GM12878 (cell line): ENCODE measurements at regions not wholly inside any gene's neighbourhood (a gene's known extent, or its start where the extent isn't known, plus 50 kb on each side); places are given as distances from the start of the nearest gene placed in this dataset.

ENCODE experiments used
- ATAC-seq: fragments of 200-7000 bp; cut with Tn5 transposase; 3 replicates; pipeline ENCODE4 v1.9.1; 2020; ENCODE audit warnings: mild to moderate bottlenecking, moderate library complexity
- BruUV-seq: library from RNA; stranded (reverse); fragments of 400-500 nt; replicated peaks from 2 replicates; lab custom pipeline; 2021; lab: Mats Ljungman, UMichigan
- CTCF ChIA-PET: fragments of 300-600 bp; sonication (Branson Sonifier 250); formaldehyde crosslinking; extraction: SDS; loops from one replicate; lab custom pipeline; 2021; ENCODE audit warnings: inconsistent platforms; lab: Yijun Ruan, JAX
- POLR2A ChIA-PET: fragments of 350-600 bp; formaldehyde crosslinking; extraction: SDS; loops from one replicate; lab custom pipeline; 2021; ENCODE audit warnings: inconsistent platforms; lab: Charles Lee
- RAD21 ChIA-PET: fragments of 300-600 bp; sonication (Branson Sonifier 250); formaldehyde crosslinking; loops from one replicate; lab custom pipeline; 2023; ENCODE audit warnings: antibody characterized with exemption; ENCODE audit not compliant: unreplicated experiment; lab: Charles Lee
- SMC1A ChIA-PET: fragments of 300-600 bp; sonication (Branson Sonifier 250); formaldehyde crosslinking; loops from one replicate; lab custom pipeline; 2023; ENCODE audit not compliant: unreplicated experiment, uncharacterized antibody; lab: Charles Lee
- DNase-seq: peaks from one replicate; pipeline ENCODE4 v3.0.0-alpha.2; 2011; ENCODE audit warnings: low read depth, low spot score
- FAIRE-seq: peaks from 3 replicates; lab custom pipeline; 2011; peaks lifted over from hg19 to GRCh38; lab: Jason Lieb, UNC
- H2AFZ ChIP-seq: 2 replicates; pipeline ENCODE4 v1.6.0; 2011; ENCODE audit warnings: low read depth, low read length, control low read depth; ENCODE audit not compliant: control insufficient read depth
- H3K27ac ChIP-seq: 2 replicates; pipeline ENCODE4 v1.5.1; 2011; ENCODE audit warnings: control low read depth; ENCODE audit not compliant: control insufficient read depth, insufficient read depth
- H3K27me3 ChIP-seq, 2 experiments: replicated peaks in 1 of 2; 2 replicates each; pipeline versions ENCODE4 v1.6.0 to v1.6.1; 2011; ENCODE audit warnings: low read length in 1 of 2; ENCODE audit not compliant: control insufficient read depth in 2 of 2, insufficient read depth in 2 of 2
- H3K36me3 ChIP-seq, 2 experiments: 2 replicates each; pipeline ENCODE4 v1.5.1; 2011; ENCODE audit warnings: low read length in 1 of 2; ENCODE audit not compliant: control insufficient read depth in 2 of 2, insufficient read depth in 2 of 2
- H3K4me1 ChIP-seq: 2 replicates; pipeline ENCODE4 v1.6.1; 2011; ENCODE audit warnings: mild to moderate bottlenecking, low read length, moderate library complexity, mixed read lengths; ENCODE audit not compliant: control insufficient read depth, insufficient read depth
- H3K4me2 ChIP-seq: 2 replicates; pipeline ENCODE4 v1.6.0; 2011; ENCODE audit warnings: control low read depth; ENCODE audit not compliant: control insufficient read depth, insufficient read depth
- H3K4me3 ChIP-seq: fragments of 200-600 bp; sonication (generic); 2 replicates; pipeline ENCODE4 v1.5.1; 2016
- H3K79me2 ChIP-seq: 2 replicates; pipeline ENCODE4 v1.6.0; 2011; ENCODE audit warnings: low read length; ENCODE audit not compliant: control insufficient read depth, insufficient read depth
- H3K9ac ChIP-seq: 2 replicates; pipeline ENCODE4 v1.8.0; 2011; ENCODE audit warnings: low read length, control low read depth, mixed read lengths; ENCODE audit not compliant: control insufficient read depth, insufficient read depth
- H3K9me3 ChIP-seq: replicated peaks from 3 replicates; pipeline ENCODE4 v1.5.1; 2011; ENCODE audit warnings: mild to moderate bottlenecking, low read length; ENCODE audit not compliant: control insufficient read depth, insufficient read depth
- H4K20me1 ChIP-seq: 2 replicates; pipeline ENCODE4 v1.6.0; 2011; ENCODE audit not compliant: control insufficient read depth, insufficient read depth
- BCL11A ChIP-seq: IDR thresholded peaks from 2 replicates; pipeline ENCODE4 v1.6.1; 2011; ENCODE audit warnings: low read depth, low read length
- HDAC6 ChIP-seq: fragments of 200-600 bp; sonication (generic); IDR thresholded peaks from one replicate; pipeline ENCODE4 v1.8.0; 2017; ENCODE audit warnings: antibody characterized with exemption; ENCODE audit not compliant: unreplicated experiment
- KAT2A ChIP-seq: conservative IDR thresholded peaks from 2 replicates; pipeline ENCODE4 v1.6.1; 2011; ENCODE audit warnings: low read depth, low read length; ENCODE audit not compliant: control insufficient read depth
- KLF5 ChIP-seq: fragments of 450-650 bp; IDR thresholded peaks from 2 replicates; pipeline ENCODE4 v1.6.1; 2014; ENCODE audit warnings: mild to moderate bottlenecking; ENCODE audit not compliant: partially characterized antibody
- MEF2B ChIP-seq: fragments of 450-650 bp; IDR thresholded peaks from 2 replicates; pipeline ENCODE4 v1.6.1; 2018; ENCODE audit warnings: mild to moderate bottlenecking, moderate library complexity; ENCODE audit not compliant: partially characterized antibody, poor library complexity, severe bottlenecking
- MYC ChIP-seq: IDR thresholded peaks from 2 replicates; pipeline ENCODE4 v1.6.1; 2011; ENCODE audit warnings: mild to moderate bottlenecking, low read length, moderate library complexity, inconsistent platforms; ENCODE audit not compliant: insufficient read depth, insufficient replicate concordance, insufficient read length, severe bottlenecking
- NR2C2 ChIP-seq: IDR thresholded peaks from 2 replicates; pipeline ENCODE4 v1.6.1; 2011; ENCODE audit warnings: borderline replicate concordance, low read depth; ENCODE audit not compliant: control insufficient read depth, insufficient read length
- NR2F1 ChIP-seq: fragments of 450-650 bp; conservative IDR thresholded peaks from 2 replicates; pipeline ENCODE4 v1.6.1; 2017; ENCODE audit warnings: mild to moderate bottlenecking
- NRF1 ChIP-seq: conservative IDR thresholded peaks from 2 replicates; pipeline ENCODE4 v1.6.1; 2011; ENCODE audit warnings: mild to moderate bottlenecking, low read depth, low read length, improper control_type of control experiment
- PAX5 ChIP-seq: IDR thresholded peaks from 2 replicates; pipeline ENCODE4 v1.6.1; 2011; ENCODE audit warnings: low read depth, low read length, borderline replicate concordance
- POLR2AphosphoS2 ChIP-seq: IDR thresholded peaks from 2 replicates; pipeline ENCODE4 v1.6.1; 2011; ENCODE audit warnings: low read depth, mild to moderate bottlenecking, low read length, improper control_type of control experiment, moderate library complexity
- SREBF2 ChIP-seq: IDR thresholded peaks from 2 replicates; pipeline ENCODE4 v1.6.1; 2012; ENCODE audit warnings: mild to moderate bottlenecking, low read length
- ZNF207 ChIP-seq: fragments of 450-650 bp; IDR thresholded peaks from 2 replicates; pipeline ENCODE4 v1.6.1; 2014; ENCODE audit warnings: antibody characterized with exemption, mild to moderate bottlenecking, borderline replicate concordance
- ZNF217 ChIP-seq: fragments of 450-650 bp; IDR thresholded peaks from 2 replicates; pipeline ENCODE4 v1.6.1; 2017; ENCODE audit warnings: antibody characterized with exemption, mild to moderate bottlenecking
- WGBS: methylation state at CpG from one replicate; pipeline ENCODE4 v1.1.6; 2016; ENCODE audit warnings: low lambda C conversion rate; ENCODE audit not compliant: insufficient replicate concordance, insufficient coverage; ENCODE audit errors: missing lambda C conversion rate; 5-methylcytosine and 5-hydroxymethylcytosine counted together
- in situ Hi-C: fragments of 300-500 bp; cut with MboI; formaldehyde crosslinking; loops from 9 replicates; pipeline ENCODE4 v1.14.3; 2018; ENCODE audit warnings: mixed read lengths
- intact Hi-C: fragments of 100-400 bp; cut with micrococcal nuclease; formaldehyde crosslinking; loops from one replicate; pipeline ENCODE4 v1.14.2; 2022; ENCODE audit not compliant: unreplicated experiment
- TF ChIP-seq, protein P1 (sequence below): fragments of 150-350 bp; IDR thresholded peaks from 2 replicates; pipeline ENCODE4 v1.6.1; 2016; ENCODE audit warnings: low read depth, low read length
- TF ChIP-seq, protein P2 (sequence below): fragments of 450-650 bp; IDR thresholded peaks from 2 replicates; pipeline ENCODE4 v1.6.1; 2017; ENCODE audit warnings: borderline replicate concordance
- TF ChIP-seq, protein P3 (sequence below): fragments of 450-650 bp; IDR thresholded peaks from 2 replicates; pipeline ENCODE4 v1.6.1; 2018; ENCODE audit warnings: borderline replicate concordance, mild to moderate bottlenecking; ENCODE audit not compliant: partially characterized antibody

DNA sequence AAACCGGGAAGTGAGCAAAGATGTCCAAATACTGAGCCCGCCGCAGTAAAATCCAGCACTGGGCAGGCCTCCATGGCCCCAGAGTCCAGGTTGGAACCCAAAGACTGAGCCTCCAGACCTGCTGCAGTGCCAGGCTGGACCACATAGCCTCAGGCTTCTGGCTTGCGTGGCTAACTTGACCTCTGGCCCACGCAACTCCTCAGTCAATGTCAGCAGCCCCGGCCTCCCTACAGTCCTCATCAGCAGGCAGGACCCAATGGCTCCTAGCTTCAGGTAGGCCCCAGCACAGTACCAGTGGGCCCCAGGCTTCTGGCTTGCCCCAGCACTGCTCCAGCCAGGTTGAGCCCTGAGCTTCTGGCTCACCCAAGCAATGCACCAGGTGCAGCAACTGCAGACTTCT, 245.1 kb upstream of the AFDN start:
- Histone ChIP-seq H3K27me3 (no peaks in the 10 kb centered on the region), H2AFZ (no peak overlapping the region), H3K4me2 (no peak overlapping the region), H3K9me3 (no peaks in the 10 kb centered on the region; the same call in 2 of the 3 replicates), H3K27ac (no peak overlapping the region), H3K79me2 (no peaks in the 10 kb centered on the region), H3K9ac (no peak overlapping the region), H4K20me1 (no peaks in the 10 kb centered on the region), H3K4me3 (no peak overlapping the region), H3K36me3 (no peaks in the 10 kb centered on the region), H3K4me1 (no peaks in the 10 kb centered on the region)
- intact Hi-C loops (no loop called here), in situ Hi-C loops (no loop called here)
- DNase-seq: no peak
- 72% methylated on average over 6 of the region's 6 CpGs for WGBS
- no peak for FAIRE-seq
- RAD21 ChIA-PET: no interaction called here
- SMC1A ChIA-PET: no interaction called here
- no peak for ATAC-seq
- TF ChIP-seq, protein P1, sequence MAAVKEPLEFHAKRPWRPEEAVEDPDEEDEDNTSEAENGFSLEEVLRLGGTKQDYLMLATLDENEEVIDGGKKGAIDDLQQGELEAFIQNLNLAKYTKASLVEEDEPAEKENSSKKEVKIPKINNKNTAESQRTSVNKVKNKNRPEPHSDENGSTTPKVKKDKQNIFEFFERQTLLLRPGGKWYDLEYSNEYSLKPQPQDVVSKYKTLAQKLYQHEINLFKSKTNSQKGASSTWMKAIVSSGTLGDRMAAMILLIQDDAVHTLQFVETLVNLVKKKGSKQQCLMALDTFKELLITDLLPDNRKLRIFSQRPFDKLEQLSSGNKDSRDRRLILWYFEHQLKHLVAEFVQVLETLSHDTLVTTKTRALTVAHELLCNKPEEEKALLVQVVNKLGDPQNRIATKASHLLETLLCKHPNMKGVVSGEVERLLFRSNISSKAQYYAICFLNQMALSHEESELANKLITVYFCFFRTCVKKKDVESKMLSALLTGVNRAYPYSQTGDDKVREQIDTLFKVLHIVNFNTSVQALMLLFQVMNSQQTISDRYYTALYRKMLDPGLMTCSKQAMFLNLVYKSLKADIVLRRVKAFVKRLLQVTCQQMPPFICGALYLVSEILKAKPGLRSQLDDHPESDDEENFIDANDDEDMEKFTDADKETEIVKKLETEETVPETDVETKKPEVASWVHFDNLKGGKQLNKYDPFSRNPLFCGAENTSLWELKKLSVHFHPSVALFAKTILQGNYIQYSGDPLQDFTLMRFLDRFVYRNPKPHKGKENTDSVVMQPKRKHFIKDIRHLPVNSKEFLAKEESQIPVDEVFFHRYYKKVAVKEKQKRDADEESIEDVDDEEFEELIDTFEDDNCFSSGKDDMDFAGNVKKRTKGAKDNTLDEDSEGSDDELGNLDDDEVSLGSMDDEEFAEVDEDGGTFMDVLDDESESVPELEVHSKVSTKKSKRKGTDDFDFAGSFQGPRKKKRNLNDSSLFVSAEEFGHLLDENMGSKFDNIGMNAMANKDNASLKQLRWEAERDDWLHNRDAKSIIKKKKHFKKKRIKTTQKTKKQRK: no peak
- TF ChIP-seq MYC (no peak), NRF1 (no peak), SREBF2 (no peak), NR2F1 (no peak), POLR2AphosphoS2 (no peak), NR2C2 (no peak), MEF2B (no peak), KLF5 (no peak), HDAC6 (no peak), KAT2A (no peak), PAX5 (no peak), ZNF207 (no peak), BCL11A (no peak), ZNF217 (no peak)
- TF ChIP-seq, protein P2, sequence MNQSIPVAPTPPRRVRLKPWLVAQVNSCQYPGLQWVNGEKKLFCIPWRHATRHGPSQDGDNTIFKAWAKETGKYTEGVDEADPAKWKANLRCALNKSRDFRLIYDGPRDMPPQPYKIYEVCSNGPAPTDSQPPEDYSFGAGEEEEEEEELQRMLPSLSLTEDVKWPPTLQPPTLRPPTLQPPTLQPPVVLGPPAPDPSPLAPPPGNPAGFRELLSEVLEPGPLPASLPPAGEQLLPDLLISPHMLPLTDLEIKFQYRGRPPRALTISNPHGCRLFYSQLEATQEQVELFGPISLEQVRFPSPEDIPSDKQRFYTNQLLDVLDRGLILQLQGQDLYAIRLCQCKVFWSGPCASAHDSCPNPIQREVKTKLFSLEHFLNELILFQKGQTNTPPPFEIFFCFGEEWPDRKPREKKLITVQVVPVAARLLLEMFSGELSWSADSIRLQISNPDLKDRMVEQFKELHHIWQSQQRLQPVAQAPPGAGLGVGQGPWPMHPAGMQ: no peak
- TF ChIP-seq, protein P3, sequence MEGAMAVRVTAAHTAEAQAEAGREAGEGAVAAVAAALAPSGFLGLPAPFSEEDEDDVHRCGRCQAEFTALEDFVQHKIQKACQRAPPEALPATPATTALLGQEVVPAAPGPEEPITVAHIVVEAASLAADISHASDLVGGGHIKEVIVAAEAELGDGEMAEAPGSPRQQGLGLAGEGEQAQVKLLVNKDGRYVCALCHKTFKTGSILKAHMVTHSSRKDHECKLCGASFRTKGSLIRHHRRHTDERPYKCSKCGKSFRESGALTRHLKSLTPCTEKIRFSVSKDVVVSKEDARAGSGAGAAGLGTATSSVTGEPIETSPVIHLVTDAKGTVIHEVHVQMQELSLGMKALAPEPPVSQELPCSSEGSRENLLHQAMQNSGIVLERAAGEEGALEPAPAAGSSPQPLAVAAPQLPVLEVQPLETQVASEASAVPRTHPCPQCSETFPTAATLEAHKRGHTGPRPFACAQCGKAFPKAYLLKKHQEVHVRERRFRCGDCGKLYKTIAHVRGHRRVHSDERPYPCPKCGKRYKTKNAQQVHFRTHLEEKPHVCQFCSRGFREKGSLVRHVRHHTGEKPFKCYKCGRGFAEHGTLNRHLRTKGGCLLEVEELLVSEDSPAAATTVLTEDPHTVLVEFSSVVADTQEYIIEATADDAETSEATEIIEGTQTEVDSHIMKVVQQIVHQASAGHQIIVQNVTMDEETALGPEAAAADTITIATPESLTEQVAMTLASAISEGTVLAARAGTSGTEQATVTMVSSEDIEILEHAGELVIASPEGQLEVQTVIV: no peak
- POLR2A ChIA-PET: no interaction called here
- CTCF ChIA-PET: no interaction called here
- BruUV-seq: no TSS peak
